GM08714 (cell line): ENCODE measurements at regions not wholly inside any gene's neighbourhood (a gene's known extent, or its start where the extent isn't known, plus 50 kb on each side); places are given as distances from the start of the nearest gene placed in this dataset.

ENCODE experiments used
- H3K4me3 ChIP-seq: fragments of 200-500 bp; sonication (Bioruptor generic); 2 replicates; pipeline ENCODE4 v1.5.1; 2014; ENCODE audit warnings: mild to moderate bottlenecking, low read length, inconsistent platforms
- ZNF274 ChIP-seq: IDR thresholded peaks from 2 replicates; pipeline ENCODE4 v1.6.1; 2012; ENCODE audit warnings: mild to moderate bottlenecking, low read depth, low read length

GRCh38 chr22:47290706-47291430 lies 528.4 kb downstream of the TBC1D22A start:
- no peak for TF ChIP-seq ZNF274
- H3K4me3 ChIP-seq: no peak overlapping the region

GRCh38 chr22:47289336-47289985 lies 527.0 kb downstream of the TBC1D22A start:
- TF ChIP-seq ZNF274: no peak
- H3K4me3 ChIP-seq: no peak overlapping the region

- H3K4me3 ChIP-seq: no peak overlapping the region
- no peak for TF ChIP-seq ZNF274
These were observed 526.2 kb downstream of the TBC1D22A start for GRCh38 chr22:47288680-47289079.

GRCh38 chr22:47287516-47287915 lies 525.1 kb downstream of the TBC1D22A start:
- no peak overlapping the region for H3K4me3 ChIP-seq
- TF ChIP-seq ZNF274: no peak

GRCh38 chr22:47286590-47286989 lies 524.1 kb downstream of the TBC1D22A start:
- H3K4me3 ChIP-seq: no peak overlapping the region
- TF ChIP-seq ZNF274: no peak

- TF ChIP-seq ZNF274: no peak
- no peak overlapping the region for H3K4me3 ChIP-seq
These were observed 523.5 kb downstream of the TBC1D22A start for GRCh38 chr22:47285981-47286380.

GRCh38 chr22:47284822-47285221 lies 522.4 kb downstream of the TBC1D22A start:
- TF ChIP-seq ZNF274: no peak
- H3K4me3 ChIP-seq: no peak overlapping the region

GRCh38 chr22:47284360-47284759 lies 521.9 kb downstream of the TBC1D22A start:
- no peak overlapping the region for H3K4me3 ChIP-seq
- no peak for TF ChIP-seq ZNF274

GRCh38 chr22:47283616-47284270 lies 521.3 kb downstream of the TBC1D22A start:
- no peak overlapping the region for H3K4me3 ChIP-seq
- TF ChIP-seq ZNF274: no peak

- no peak overlapping the region for H3K4me3 ChIP-seq
- no peak for TF ChIP-seq ZNF274
These were observed 520.4 kb downstream of the TBC1D22A start for GRCh38 chr22:47282851-47283250.

GRCh38 chr22:47282366-47282765 lies 519.9 kb downstream of the TBC1D22A start:
- no peak for TF ChIP-seq ZNF274
- H3K4me3 ChIP-seq: no peak overlapping the region

- no peak overlapping the region for H3K4me3 ChIP-seq
- no peak for TF ChIP-seq ZNF274
These were observed 519.0 kb downstream of the TBC1D22A start for GRCh38 chr22:47281126-47282106.

GRCh38 chr22:47280301-47280700 lies 517.9 kb downstream of the TBC1D22A start:
- no peak overlapping the region for H3K4me3 ChIP-seq
- TF ChIP-seq ZNF274: no peak

- H3K4me3 ChIP-seq: no peak overlapping the region
- no peak for TF ChIP-seq ZNF274
These were observed 517.3 kb downstream of the TBC1D22A start for GRCh38 chr22:47279746-47280145.
